ENCODE measurements at regions not wholly inside any gene's neighbourhood (a gene's known extent, or its start where the extent isn't known, plus 50 kb on each side); places are given as distances from the start of the nearest gene placed in this dataset.

GRCh38 chr12:54127538-54128259, 61.1 kb downstream of the SMUG1 start:
- no peak overlapping the region for H3K9ac ChIP-seq (ENCODE audit: low read length)
- H3K4me2 ChIP-seq (ENCODE audit: low read length): no peak overlapping the region
- H2BK120ac ChIP-seq (ENCODE audit: low read depth, low read length): no peak overlapping the region
- no peak overlapping the region for H4K5ac ChIP-seq (ENCODE audit: low read length)
- no peak overlapping the region for H4K8ac ChIP-seq (ENCODE audit: low read depth, low read length)
- H3K79me1 ChIP-seq (ENCODE audit: low read length): no peaks in the 10 kb centered on the region
- peak overlapping the region; percentile 24 for H3K23ac ChIP-seq (ENCODE audit: low read length)
- no peak overlapping the region for H3K4me3 ChIP-seq (ENCODE audit: low read length)
- no peaks in the 10 kb centered on the region for H3K36me3 ChIP-seq (ENCODE audit: control insufficient read depth, insufficient read depth, low read length)
- H3K56ac ChIP-seq (ENCODE audit: low read length): no peak overlapping the region
- H3K4ac ChIP-seq (ENCODE audit: low read depth, low read length): no peak overlapping the region
- peaks cover 57% of the 10 kb centered on the region for H3K27me3 ChIP-seq (ENCODE audit: insufficient read depth, low read length, poor library complexity)
- no peak overlapping the region for H3K18ac ChIP-seq (ENCODE audit: low read length)
- DNase-seq: no peak
- no peak overlapping the region for H2AK5ac ChIP-seq (ENCODE audit: low read length)
- H2BK5ac ChIP-seq (ENCODE audit: low read length): no peak overlapping the region
- WGBS (ENCODE audit: extremely low coverage, insufficient coverage, low lambda C conversion rate): no CpG with 5 or more reads among the region's 19 CpGs
- no peaks in the 10 kb centered on the region for H3K79me2 ChIP-seq (ENCODE audit: control insufficient read depth, insufficient read depth, low read length)
- H2BK15ac ChIP-seq (replicated peaks; ENCODE audit: low read depth): no peak overlapping the region
- H3K27ac ChIP-seq (ENCODE audit: low read depth, low read length): no peak overlapping the region
- peaks cover 2% of the 10 kb centered on the region for H3K4me1 ChIP-seq (ENCODE audit: control insufficient read depth, low read depth, low read length)

- no peak overlapping the region for H2AK5ac ChIP-seq (ENCODE audit: low read length)
- no peak overlapping the region for H3K27ac ChIP-seq (ENCODE audit: low read depth, low read length)
- H4K5ac ChIP-seq (ENCODE audit: low read length): no peak overlapping the region
- no peaks in the 10 kb centered on the region for H3K36me3 ChIP-seq (ENCODE audit: control insufficient read depth, insufficient read depth, low read length)
- H3K79me2 ChIP-seq (ENCODE audit: control insufficient read depth, insufficient read depth, low read length): no peaks in the 10 kb centered on the region
- H3K4ac ChIP-seq (ENCODE audit: low read depth, low read length): no peak overlapping the region
- H3K4me2 ChIP-seq (ENCODE audit: low read length): no peak overlapping the region
- WGBS (ENCODE audit: extremely low coverage, insufficient coverage, low lambda C conversion rate): no CpG with 5 or more reads among the region's 3 CpGs
- H2BK5ac ChIP-seq (ENCODE audit: low read length): no peak overlapping the region
- H2BK120ac ChIP-seq (ENCODE audit: low read depth, low read length): no peak overlapping the region
- no peak overlapping the region for H3K9ac ChIP-seq (ENCODE audit: low read length)
- no peak overlapping the region for H3K56ac ChIP-seq (ENCODE audit: low read length)
- H3K4me1 ChIP-seq (ENCODE audit: control insufficient read depth, low read depth, low read length): peaks cover 2% of the 10 kb centered on the region
- H3K4me3 ChIP-seq (ENCODE audit: low read length): no peak overlapping the region
- H4K8ac ChIP-seq (ENCODE audit: low read depth, low read length): no peak overlapping the region
- no peaks in the 10 kb centered on the region for H3K79me1 ChIP-seq (ENCODE audit: low read length)
- DNase-seq: peak; percentile 31
- no peak overlapping the region for H3K23ac ChIP-seq (ENCODE audit: low read length)
- H2BK15ac ChIP-seq (replicated peaks; ENCODE audit: low read depth): no peak overlapping the region
- peaks cover 56% of the 10 kb centered on the region for H3K27me3 ChIP-seq (ENCODE audit: insufficient read depth, low read length, poor library complexity)
- H3K18ac ChIP-seq (ENCODE audit: low read length): no peak overlapping the region
Measured at GRCh38 chr12:54128416-54128815, 60.4 kb downstream of the SMUG1 start.

- no peak overlapping the region for H3K4me2 ChIP-seq (ENCODE audit: low read length)
Measured at GRCh38 chr12:54129028-54129903, 59.5 kb downstream of the SMUG1 start.

More at GRCh38 chr12:54129028-54129903, 59.5 kb downstream of the SMUG1 start:
- H3K4me1 ChIP-seq (ENCODE audit: control insufficient read depth, low read depth, low read length): peaks cover 2% of the 10 kb centered on the region
- no peak overlapping the region for H3K18ac ChIP-seq (ENCODE audit: low read length)
- H3K4me3 ChIP-seq (ENCODE audit: low read length): no peak overlapping the region
- no peaks in the 10 kb centered on the region for H3K79me1 ChIP-seq (ENCODE audit: low read length)
- no peak overlapping the region for H4K5ac ChIP-seq (ENCODE audit: low read length)
- H2BK5ac ChIP-seq (ENCODE audit: low read length): no peak overlapping the region
- H3K23ac ChIP-seq (ENCODE audit: low read length): peak overlapping the region; percentile 89
- no peak overlapping the region for H3K27ac ChIP-seq (ENCODE audit: low read depth, low read length)
- H3K56ac ChIP-seq (ENCODE audit: low read length): no peak overlapping the region
- no peaks in the 10 kb centered on the region for H3K36me3 ChIP-seq (ENCODE audit: control insufficient read depth, insufficient read depth, low read length)
- no peak overlapping the region for H2BK120ac ChIP-seq (ENCODE audit: low read depth, low read length)
- H3K79me2 ChIP-seq (ENCODE audit: control insufficient read depth, insufficient read depth, low read length): no peaks in the 10 kb centered on the region
- DNase-seq: no peak
- WGBS (ENCODE audit: extremely low coverage, insufficient coverage, low lambda C conversion rate): no CpG with 5 or more reads among the region's 20 CpGs
- no peak overlapping the region for H2BK15ac ChIP-seq (replicated peaks; ENCODE audit: low read depth)
- H3K4ac ChIP-seq (ENCODE audit: low read depth, low read length): no peak overlapping the region
- peaks cover 56% of the 10 kb centered on the region for H3K27me3 ChIP-seq (ENCODE audit: insufficient read depth, low read length, poor library complexity)
- no peak overlapping the region for H2AK5ac ChIP-seq (ENCODE audit: low read length)
- H3K9ac ChIP-seq (ENCODE audit: low read length): no peak overlapping the region
- H4K8ac ChIP-seq (ENCODE audit: low read depth, low read length): no peak overlapping the region

Measured in mesendoderm (in vitro differentiated cells).